C4-2B (cell line): ENCODE measurements at regions not wholly inside any gene's neighbourhood (a gene's known extent, or its start where the extent isn't known, plus 50 kb on each side); places are given as distances from the start of the nearest gene placed in this dataset.
"Not testable (repeated sequence)": the region's sequence is repeated elsewhere in the genome, so short reads cannot be mapped to it uniquely, and the experiment has no call there.

ENCODE experiments used
- ZFX ChIP-seq: fragments of 450-650 bp; IDR thresholded peaks from 2 replicates; pipeline ENCODE4 v1.6.1; 2017
- TF ChIP-seq, protein P1 (sequence below): fragments of 450-650 bp; conservative IDR thresholded peaks from 2 replicates; pipeline ENCODE4 v1.5.1; 2017; ENCODE audit warnings: mild to moderate bottlenecking

GRCh38 chr1:121470401-121470800, 285.6 kb downstream of the SRGAP2C start:
- TF ChIP-seq, protein P1, sequence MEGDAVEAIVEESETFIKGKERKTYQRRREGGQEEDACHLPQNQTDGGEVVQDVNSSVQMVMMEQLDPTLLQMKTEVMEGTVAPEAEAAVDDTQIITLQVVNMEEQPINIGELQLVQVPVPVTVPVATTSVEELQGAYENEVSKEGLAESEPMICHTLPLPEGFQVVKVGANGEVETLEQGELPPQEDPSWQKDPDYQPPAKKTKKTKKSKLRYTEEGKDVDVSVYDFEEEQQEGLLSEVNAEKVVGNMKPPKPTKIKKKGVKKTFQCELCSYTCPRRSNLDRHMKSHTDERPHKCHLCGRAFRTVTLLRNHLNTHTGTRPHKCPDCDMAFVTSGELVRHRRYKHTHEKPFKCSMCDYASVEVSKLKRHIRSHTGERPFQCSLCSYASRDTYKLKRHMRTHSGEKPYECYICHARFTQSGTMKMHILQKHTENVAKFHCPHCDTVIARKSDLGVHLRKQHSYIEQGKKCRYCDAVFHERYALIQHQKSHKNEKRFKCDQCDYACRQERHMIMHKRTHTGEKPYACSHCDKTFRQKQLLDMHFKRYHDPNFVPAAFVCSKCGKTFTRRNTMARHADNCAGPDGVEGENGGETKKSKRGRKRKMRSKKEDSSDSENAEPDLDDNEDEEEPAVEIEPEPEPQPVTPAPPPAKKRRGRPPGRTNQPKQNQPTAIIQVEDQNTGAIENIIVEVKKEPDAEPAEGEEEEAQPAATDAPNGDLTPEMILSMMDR = not testable (repeated sequence)
- TF ChIP-seq ZFX = not testable (repeated sequence)
